A549 (cell line): ENCODE measurements at regions not wholly inside any gene's neighbourhood (a gene's known extent, or its start where the extent isn't known, plus 50 kb on each side); places are given as distances from the start of the nearest gene placed in this dataset.

ENCODE experiments used
- ATAC-seq, 2 experiments: fragments of 200-7000 bp in 1 of 2; fragments of >200 bp in 1 of 2; cut with Nextera tagmentation in 1 of 2; cut with Tn5 transposase in 1 of 2; 3 replicates each; pipeline versions ENCODE4 v1.8.0 to v1.9.1; 2018 to 2020; ENCODE audit warnings: mild to moderate bottlenecking in 1 of 2, moderate library complexity in 1 of 2
- CTCF ChIA-PET: fragments of 300-600 bp; sonication (Branson Sonifier 250); formaldehyde crosslinking; extraction: SDS; loops from one replicate; lab custom pipeline; 2021; ENCODE audit warnings: antibody characterized with exemption, inconsistent platforms; lab: Yijun Ruan, JAX
- POLR2A ChIA-PET: fragments of 350-600 bp; formaldehyde crosslinking; extraction: SDS; loops from one replicate; lab custom pipeline; 2021; ENCODE audit warnings: antibody characterized with exemption, inconsistent platforms; lab: Yijun Ruan, JAX
- DNase-seq, 2 experiments: peaks; one replicate each; pipeline versions ENCODE4 v3.0.0 to v3.0.0-alpha.2; 2011 to 2016; ENCODE audit warnings: low read depth in 1 of 2, low spot score in 1 of 2
- FAIRE-seq: peaks from 2 replicates; lab custom pipeline; 2011; peaks lifted over from hg19 to GRCh38; lab: Jason Lieb, UNC
- H3K27ac ChIP-seq, 2 experiments: fragments of >200 bp; sonication (Bioruptor Twin); formaldehyde crosslinking; 3 replicates each; pipeline ENCODE4 v1.5.1; 2016 to 2017
- H3K4me1 ChIP-seq: fragments of >200 bp; sonication (Bioruptor Twin); formaldehyde crosslinking; 3 replicates; pipeline ENCODE4 v1.6.1; 2016
- H3K4me2 ChIP-seq: fragments of >200 bp; sonication (Bioruptor Twin); formaldehyde crosslinking; 3 replicates; pipeline ENCODE4 v1.6.1; 2016
- H3K4me3 ChIP-seq: fragments of >200 bp; sonication (Bioruptor Twin); formaldehyde crosslinking; 3 replicates; pipeline ENCODE4 v1.5.1; 2016
- H3K9me3 ChIP-seq: fragments of >200 bp; sonication (Bioruptor Twin); formaldehyde crosslinking; 3 replicates; pipeline ENCODE4 v1.6.1; 2016
- ATOH8 ChIP-seq: fragments of 250-450 bp; sonication (Bioruptor Pico); IDR thresholded peaks from 2 replicates; pipeline ENCODE4 v1.5.0; 2020; ENCODE audit warnings: low read depth, mild to moderate bottlenecking, moderate library complexity
- BCL3 ChIP-seq: fragments of >200 bp; sonication (Bioruptor Twin); formaldehyde crosslinking; IDR thresholded peaks from 3 replicates; pipeline ENCODE4 v1.6.1; 2016
- BHLHE40 ChIP-seq: IDR thresholded peaks from 2 replicates; pipeline ENCODE4 v1.6.1; 2012; ENCODE audit warnings: low read depth, low read length, inconsistent platforms
- CBX2 ChIP-seq: fragments of 200-600 bp; sonication (generic); IDR thresholded peaks from 2 replicates; pipeline ENCODE4 v1.6.1; 2016; ENCODE audit warnings: low read depth, mild to moderate bottlenecking, borderline replicate concordance
- CBX8 ChIP-seq: fragments of 200-600 bp; sonication (generic); IDR thresholded peaks from 2 replicates; pipeline ENCODE4 v1.6.1; 2016
- CHD4 ChIP-seq: fragments of 200-600 bp; sonication (generic); IDR thresholded peaks from 2 replicates; pipeline ENCODE4 v1.6.1; 2016; ENCODE audit warnings: antibody characterized with exemption, mild to moderate bottlenecking, borderline replicate concordance
- E2F6 ChIP-seq: IDR thresholded peaks from 2 replicates; pipeline ENCODE4 v1.6.1; 2012; ENCODE audit warnings: low read depth, borderline replicate concordance
- EHMT2 ChIP-seq: fragments of 200-600 bp; sonication (generic); IDR thresholded peaks from 2 replicates; pipeline ENCODE4 v1.6.1; 2016; ENCODE audit warnings: antibody characterized with exemption, low read depth, mild to moderate bottlenecking, moderate library complexity
- ELK1 ChIP-seq: fragments of 150-350 bp; IDR thresholded peaks from 2 replicates; pipeline ENCODE4 v1.6.1; 2014; ENCODE audit warnings: low read depth, mild to moderate bottlenecking, low read length
- EP300 ChIP-seq, 2 experiments: fragments of >200 bp; sonication (Bioruptor Twin); formaldehyde crosslinking; IDR thresholded peaks; 2 replicates in 1 of 2; 3 replicates in 1 of 2; pipeline ENCODE4 v1.6.1; 2016 to 2017
- FOSB ChIP-seq: fragments of 250-450 bp; sonication (Bioruptor Pico); IDR thresholded peaks from 2 replicates; pipeline ENCODE4 v1.5.0; 2020; ENCODE audit warnings: mild to moderate bottlenecking, moderate library complexity
- FOSL2 ChIP-seq, 2 experiments: fragments of 450-650 bp in 1 of 2; fragments of >200 bp in 1 of 2; sonication (Bioruptor Twin) in 1 of 2; formaldehyde crosslinking; IDR thresholded peaks; 2 replicates each; pipeline versions ENCODE4 v1.5.0 to v1.6.1; 2016 to 2020; ENCODE audit warnings: mild to moderate bottlenecking in 1 of 2, moderate library complexity in 1 of 2
- HDAC2 ChIP-seq: fragments of 200-600 bp; sonication (generic); IDR thresholded peaks from 2 replicates; pipeline ENCODE4 v1.6.1; 2016
- HES2 ChIP-seq: fragments of >200 bp; sonication (Bioruptor Twin); formaldehyde crosslinking; IDR thresholded peaks from 2 replicates; pipeline ENCODE4 v1.6.1; 2016
- HEYL ChIP-seq: fragments of 250-450 bp; sonication (Bioruptor Pico); IDR thresholded peaks from 2 replicates; pipeline ENCODE4 v1.8.0; 2021; ENCODE audit warnings: mild to moderate bottlenecking, moderate library complexity
- HOXB13 ChIP-seq: fragments of 250-450 bp; sonication (Bioruptor Pico); IDR thresholded peaks from 2 replicates; pipeline ENCODE4 v1.5.0; 2020; ENCODE audit warnings: low read depth, mild to moderate bottlenecking, moderate library complexity
- JUNB ChIP-seq: fragments of >200 bp; sonication (Bioruptor Twin); formaldehyde crosslinking; IDR thresholded peaks from 2 replicates; pipeline ENCODE4 v1.6.1; 2016
- KDM5A ChIP-seq: fragments of 200-600 bp; sonication (generic); IDR thresholded peaks from 2 replicates; pipeline ENCODE4 v1.6.1; 2016; ENCODE audit warnings: antibody characterized with exemption, mild to moderate bottlenecking
- MAZ ChIP-seq: fragments of 150-350 bp; IDR thresholded peaks from 2 replicates; pipeline ENCODE4 v1.6.1; 2014; ENCODE audit warnings: antibody characterized with exemption, low read depth, low read length, borderline replicate concordance
- NR3C1 ChIP-seq: fragments of >200 bp; sonication (Bioruptor Twin); formaldehyde crosslinking; IDR thresholded peaks from 3 replicates; pipeline ENCODE4 v1.6.1; 2017
- PBX3 ChIP-seq: IDR thresholded peaks from 2 replicates; pipeline ENCODE4 v1.6.1; 2012
- PHF8 ChIP-seq: fragments of 200-600 bp; sonication (generic); IDR thresholded peaks from 2 replicates; pipeline ENCODE4 v1.6.1; 2016; ENCODE audit warnings: low read depth, mild to moderate bottlenecking, antibody characterized with exemption, moderate library complexity, borderline replicate concordance
- RARB ChIP-seq: fragments of 250-450 bp; sonication (Bioruptor Pico); IDR thresholded peaks from 2 replicates; pipeline ENCODE4 v1.8.0; 2021; ENCODE audit warnings: mild to moderate bottlenecking, moderate library complexity
- RCOR1 ChIP-seq: fragments of 150-350 bp; IDR thresholded peaks from 2 replicates; pipeline ENCODE4 v1.6.1; 2014; ENCODE audit warnings: antibody characterized with exemption, low read length, low read depth
- RFX5 ChIP-seq: fragments of 450-650 bp; IDR thresholded peaks from 2 replicates; pipeline ENCODE4 v1.7.1; 2014; ENCODE audit warnings: antibody characterized with exemption, mild to moderate bottlenecking, moderate library complexity
- RNF2 ChIP-seq: fragments of 200-600 bp; sonication (generic); IDR thresholded peaks from 2 replicates; pipeline ENCODE4 v1.6.1; 2016; ENCODE audit warnings: low read depth, mild to moderate bottlenecking, antibody characterized with exemption, moderate library complexity, borderline replicate concordance
- SMC3 ChIP-seq: fragments of >200 bp; sonication (Bioruptor Twin); formaldehyde crosslinking; IDR thresholded peaks from 3 replicates; pipeline ENCODE4 v1.6.1; 2018; ENCODE audit warnings: inconsistent platforms
- TP53 ChIP-seq: fragments of 250-450 bp; sonication (Bioruptor Pico); IDR thresholded peaks from 2 replicates; pipeline ENCODE4 v1.5.0; 2021; ENCODE audit warnings: mild to moderate bottlenecking, moderate library complexity
- ZFP36 ChIP-seq: fragments of 450-650 bp; IDR thresholded peaks from 2 replicates; pipeline ENCODE4 v1.6.1; 2014; ENCODE audit warnings: borderline replicate concordance; ENCODE audit not compliant: partially characterized antibody
- ZSCAN20 ChIP-seq: fragments of 250-450 bp; sonication (Bioruptor Pico); IDR thresholded peaks from 2 replicates; pipeline ENCODE4 v1.8.0; 2022; ENCODE audit warnings: mild to moderate bottlenecking, moderate library complexity
- WGBS: methylation state at CpG from one replicate; pipeline ENCODE4 v1.1.6; 2017; ENCODE audit errors: missing lambda C conversion rate; 5-methylcytosine and 5-hydroxymethylcytosine counted together

GRCh38 chr13:103312467-103312866 is 246.2 kb upstream of the SLC10A2 start:
- POLR2A ChIA-PET, result no interaction called here
- DNase-seq (no peak), FAIRE-seq (no peak), ATAC-seq (no peak)
- CTCF ChIA-PET, result no interaction called here
- Histone ChIP-seq H3K4me3 (no peak overlapping the region), H3K9me3 (no peaks in the 10 kb centered on the region), H3K27ac (no peak overlapping the region), H3K4me2 (no peak overlapping the region), H3K4me1 (no peaks in the 10 kb centered on the region)
- TF ChIP-seq E2F6, result no peak
- no peak for TF ChIP-seq HES2
- TF ChIP-seq RCOR1, result no peak
- no peak for TF ChIP-seq TP53 (CRISPR knock-in tag)
- no peak for TF ChIP-seq EHMT2
- TF ChIP-seq ZFP36, result no peak
- TF ChIP-seq HEYL (CRISPR knock-in tag), result no peak
- no peak for TF ChIP-seq PHF8
- WGBS, result 4% methylated on average over 2 of the region's 2 CpGs

GRCh38 chr13:103308667-103309066 is 242.4 kb upstream of the SLC10A2 start:
- Histone ChIP-seq H3K9me3 (no peaks in the 10 kb centered on the region), H3K4me1 (no peaks in the 10 kb centered on the region), H3K4me2 (no peak overlapping the region), H3K27ac (no peak overlapping the region), H3K4me3 (no peak overlapping the region)
- FAIRE-seq (no peak), DNase-seq (no peak), ATAC-seq (no peak)
- WGBS, result 14% methylated on average over 4 of the region's 4 CpGs
- CTCF ChIA-PET, result no interaction called here
- no peak for TF ChIP-seq RFX5
- TF ChIP-seq HES2, result no peak
- TF ChIP-seq CBX2, result no peak
- no peak for TF ChIP-seq FOSL2 (IDR thresholded peaks at IDR 0.05)
- no peak for TF ChIP-seq FOSL2 (CRISPR knock-in tag; IDR thresholded peaks at IDR 0.05)
- no peak for TF ChIP-seq JUNB
- no peak for TF ChIP-seq PBX3
- no peak for TF ChIP-seq RNF2
- no peak for TF ChIP-seq BHLHE40
- TF ChIP-seq SMC3, result no peak
- no peak for TF ChIP-seq ATOH8 (CRISPR knock-in tag)
- no peak for TF ChIP-seq FOSB (CRISPR knock-in tag)
- no peak for TF ChIP-seq NR3C1
- TF ChIP-seq ELK1, result no peak
- POLR2A ChIA-PET, result no interaction called here

GRCh38 chr13:103306163-103306562 is 239.9 kb upstream of the SLC10A2 start:
- no peak for ATAC-seq
- no peak for FAIRE-seq
- no peak for TF ChIP-seq BCL3
- no peak for TF ChIP-seq EHMT2
- no peak for TF ChIP-seq EP300 (IDR thresholded peaks at IDR 0.05)
- TF ChIP-seq ELK1, result no peak
- TF ChIP-seq ZSCAN20 (CRISPR knock-in tag), result no peak
- TF ChIP-seq HDAC2, result no peak
- no peak for TF ChIP-seq RFX5
- TF ChIP-seq RARB (CRISPR knock-in tag), result no peak
- no peak for TF ChIP-seq CHD4
- no peak for TF ChIP-seq KDM5A
- TF ChIP-seq HOXB13 (CRISPR knock-in tag), result no peak
- TF ChIP-seq MAZ, result no peak
- no peak for TF ChIP-seq CBX2
- TF ChIP-seq CBX8, result no peak

More at GRCh38 chr13:103306163-103306562, 239.9 kb upstream of the SLC10A2 start:
- H3K4me2 ChIP-seq, result no peak overlapping the region
- H3K27ac ChIP-seq, result no peak overlapping the region
- ChIA-PET POLR2A (no interaction called here), CTCF (interaction anchor here (1.1 kb wide), 1 partner anchor 11 kb away, joined by 4 read pairs; no protein-coding TSS in a partner anchor)
- no peaks in the 10 kb centered on the region for H3K9me3 ChIP-seq
- 39% methylated on average over 7 of the region's 7 CpGs for WGBS
- no peak for DNase-seq
- H3K4me1 ChIP-seq, result no peaks in the 10 kb centered on the region
- H3K4me3 ChIP-seq, result no peak overlapping the region
